GM20000 (cell line): ENCODE measurements at regions not wholly inside any gene's neighbourhood (a gene's known extent, or its start where the extent isn't known, plus 50 kb on each side); places are given as distances from the start of the nearest gene placed in this dataset.
A peak's percentile ranks its signal among the peaks of the same experiment; 100 is the strongest.

Experiments
- DNase-seq: peaks from one replicate; pipeline ENCODE4 v3.0.0; 2012; ENCODE audit warnings: low spot score
- TF ChIP-seq, protein P1 (sequence below): IDR thresholded peaks from 2 replicates; pipeline ENCODE4 v1.5.1; 2012; ENCODE audit warnings: mild to moderate bottlenecking, control low read depth; ENCODE audit errors: extremely low read depth, missing control alignments

DNA sequence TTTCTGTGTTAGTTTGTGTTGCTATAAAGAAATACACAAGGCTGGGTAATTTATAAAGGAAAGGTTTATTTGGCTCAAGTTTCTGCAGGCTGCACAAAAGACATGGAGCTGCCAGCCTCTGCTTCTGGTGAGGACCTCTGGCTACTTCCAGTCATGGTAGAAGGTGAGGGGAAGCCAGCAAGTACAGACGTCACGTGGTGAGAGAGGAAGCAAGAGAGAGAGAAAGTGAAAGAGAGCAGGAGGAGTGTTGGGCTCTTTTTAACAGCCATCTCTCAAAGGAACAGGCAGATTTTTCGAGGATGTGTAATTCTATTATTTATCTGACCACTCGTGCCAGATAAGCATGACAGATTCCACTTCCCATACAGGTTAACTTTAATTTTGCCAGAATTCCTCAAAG lies 1199.1 kb downstream of the ADGRL3 start:
- peak; percentile 24 for DNase-seq
- TF ChIP-seq, protein P1, sequence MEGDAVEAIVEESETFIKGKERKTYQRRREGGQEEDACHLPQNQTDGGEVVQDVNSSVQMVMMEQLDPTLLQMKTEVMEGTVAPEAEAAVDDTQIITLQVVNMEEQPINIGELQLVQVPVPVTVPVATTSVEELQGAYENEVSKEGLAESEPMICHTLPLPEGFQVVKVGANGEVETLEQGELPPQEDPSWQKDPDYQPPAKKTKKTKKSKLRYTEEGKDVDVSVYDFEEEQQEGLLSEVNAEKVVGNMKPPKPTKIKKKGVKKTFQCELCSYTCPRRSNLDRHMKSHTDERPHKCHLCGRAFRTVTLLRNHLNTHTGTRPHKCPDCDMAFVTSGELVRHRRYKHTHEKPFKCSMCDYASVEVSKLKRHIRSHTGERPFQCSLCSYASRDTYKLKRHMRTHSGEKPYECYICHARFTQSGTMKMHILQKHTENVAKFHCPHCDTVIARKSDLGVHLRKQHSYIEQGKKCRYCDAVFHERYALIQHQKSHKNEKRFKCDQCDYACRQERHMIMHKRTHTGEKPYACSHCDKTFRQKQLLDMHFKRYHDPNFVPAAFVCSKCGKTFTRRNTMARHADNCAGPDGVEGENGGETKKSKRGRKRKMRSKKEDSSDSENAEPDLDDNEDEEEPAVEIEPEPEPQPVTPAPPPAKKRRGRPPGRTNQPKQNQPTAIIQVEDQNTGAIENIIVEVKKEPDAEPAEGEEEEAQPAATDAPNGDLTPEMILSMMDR: no peak

DNA sequence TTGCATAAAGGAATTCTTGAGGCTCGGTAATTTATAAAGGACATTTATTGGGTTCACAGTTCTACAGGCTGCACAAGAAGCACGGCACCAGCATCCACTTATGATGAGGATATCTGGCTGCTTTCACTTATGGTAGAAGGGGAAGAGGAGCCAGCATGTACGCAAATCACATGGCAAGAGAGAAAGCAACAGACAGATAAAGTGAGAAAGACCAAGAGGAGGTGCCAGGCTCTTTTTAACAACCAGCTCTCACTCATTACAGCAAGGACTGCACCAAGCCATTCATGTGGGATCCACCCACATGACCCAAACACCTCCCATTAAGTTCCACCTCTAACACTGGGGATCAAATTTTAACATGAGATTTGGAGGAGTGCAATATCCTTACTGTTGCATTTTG lies 1198.2 kb downstream of the ADGRL3 start:
- DNase-seq: no peak
- TF ChIP-seq, protein P1: no peak

DNA sequence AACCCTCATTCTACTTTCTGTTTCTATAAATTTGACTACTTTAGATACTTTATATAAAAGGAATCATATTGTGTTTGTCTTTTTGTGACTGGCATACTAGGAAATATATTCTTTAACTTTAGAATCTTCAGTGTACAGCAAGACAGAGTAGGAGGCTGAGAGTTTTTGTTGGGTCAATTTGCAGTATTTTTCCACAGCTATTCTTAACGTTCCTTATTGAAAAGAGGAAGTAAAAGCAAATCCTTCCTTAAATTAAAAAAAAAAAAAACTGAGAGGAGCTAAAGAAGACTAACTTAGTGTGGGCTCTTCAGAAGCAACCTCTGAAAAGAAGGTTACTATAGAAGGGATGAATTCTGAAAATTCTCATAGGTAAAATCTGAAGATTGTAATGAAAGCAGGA lies 1194.6 kb downstream of the ADGRL3 start:
- TF ChIP-seq, protein P1: no peak
- no peak for DNase-seq

DNA sequence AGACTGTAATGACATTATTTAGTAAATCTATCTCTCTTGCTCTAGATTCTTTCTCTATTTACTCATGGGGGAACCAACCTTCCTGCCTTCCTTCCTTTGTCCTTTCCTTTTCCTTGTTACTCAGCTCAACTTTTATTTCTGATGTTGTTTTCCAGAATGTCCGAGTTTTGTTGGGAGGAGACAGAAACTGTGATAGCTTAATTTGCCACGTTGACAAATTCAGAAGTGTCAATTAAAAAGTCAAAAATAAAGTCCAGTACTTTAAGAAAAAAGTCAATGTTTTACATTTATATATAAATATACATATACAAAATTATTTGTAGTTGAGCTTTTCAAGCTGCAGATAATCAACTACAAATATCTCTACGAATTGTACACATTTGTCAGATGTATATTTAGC lies 1187.7 kb downstream of the ADGRL3 start:
- TF ChIP-seq, protein P1: no peak
- no peak for DNase-seq

DNA sequence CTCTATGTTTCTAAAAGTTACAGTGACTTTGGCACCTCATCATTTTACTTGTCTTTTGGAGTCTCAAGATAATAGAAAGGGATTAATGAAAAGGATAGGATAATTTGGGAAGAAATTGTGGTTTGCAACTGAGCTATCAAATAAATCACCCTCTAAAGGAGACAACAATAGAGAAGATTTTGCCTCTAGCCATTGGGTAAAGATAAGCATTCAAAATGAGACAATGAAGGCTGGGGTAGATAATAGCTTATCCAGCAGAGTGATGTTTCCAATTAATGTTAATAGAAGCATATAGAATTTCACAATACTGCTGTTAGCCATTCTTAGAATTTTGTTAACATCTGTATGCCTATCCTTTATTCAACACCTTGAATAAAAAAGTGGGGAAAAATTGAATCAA lies 1177.6 kb downstream of the ADGRL3 start:
- TF ChIP-seq, protein P1: no peak
- DNase-seq: no peak

DNA sequence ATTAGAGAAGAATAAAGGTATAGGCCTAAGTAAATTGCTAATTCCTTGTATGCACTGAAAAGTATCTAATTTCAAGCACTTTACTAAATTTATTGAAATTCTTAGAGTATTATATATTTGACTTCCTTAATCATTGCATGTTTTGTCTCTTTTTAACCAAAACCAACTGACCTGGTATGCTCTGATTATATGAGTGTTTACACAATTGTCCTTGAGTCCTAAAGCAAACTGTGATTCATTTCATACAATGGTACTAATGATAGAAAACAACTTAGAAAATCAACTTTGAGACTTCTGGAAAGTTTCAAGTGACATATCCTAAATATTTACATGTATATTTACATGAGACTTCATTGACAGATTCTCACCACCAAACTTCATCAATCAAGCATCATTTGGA lies 1177.1 kb downstream of the ADGRL3 start:
- DNase-seq: no peak
- TF ChIP-seq, protein P1: no peak

DNA sequence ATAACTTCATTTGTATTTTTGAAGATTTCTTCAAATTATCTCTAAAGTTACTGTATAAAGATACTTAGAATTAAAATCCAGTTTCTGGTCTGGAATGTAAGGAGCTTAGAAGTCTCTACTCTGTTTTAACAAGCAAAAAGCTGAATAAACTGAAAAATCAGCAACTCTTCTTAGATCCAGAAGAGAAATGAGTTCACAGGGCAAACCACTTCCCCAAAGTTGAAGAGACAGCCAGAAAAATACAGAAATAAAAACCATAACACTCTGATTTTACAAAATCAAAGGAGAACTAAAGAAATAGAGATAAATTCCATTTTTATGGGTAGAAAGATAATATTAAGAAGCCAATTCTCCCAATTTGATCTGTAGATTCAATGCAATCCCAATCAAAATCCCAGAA lies 1166.8 kb downstream of the ADGRL3 start:
- DNase-seq: no peak
- TF ChIP-seq, protein P1: no peak
